ENCODE measurements at regions not wholly inside any gene's neighbourhood (a gene's known extent, or its start where the extent isn't known, plus 50 kb on each side); places are given as distances from the start of the nearest gene placed in this dataset.

GRCh38 chr1:224523676-224524075 lies 89.1 kb upstream of the WDR26 start:
- TF ChIP-seq POLR2A (IDR thresholded peaks at IDR 0.05) (no peak), CTCF (IDR thresholded peaks at IDR 0.05) (no peak)
